T47D (cell line): ENCODE measurements at regions not wholly inside any gene's neighbourhood (a gene's known extent, or its start where the extent isn't known, plus 50 kb on each side); places are given as distances from the start of the nearest gene placed in this dataset.

Experiments
- DNase-seq, 2 experiments: peaks; one replicate each; pipeline versions ENCODE4 v3.0.0 to v3.0.0-alpha.2; 2011 to 2012; ENCODE audit warnings: low read depth in 1 of 2, low spot score in 1 of 2
- JUND ChIP-seq: IDR thresholded peaks from 2 replicates; pipeline ENCODE4 v1.6.1; 2012; ENCODE audit warnings: low read depth
- in situ Hi-C: cut with HindIII; loops from 2 replicates; pipeline ENCODE4 v1.10.0; 2016; ENCODE audit warnings: low sequenced_read_pairs, low pct_unique_long_range_greater_than_20kb

- in situ Hi-C loops = no loop called here
- no peak for TF ChIP-seq JUND
These were observed 179.2 kb downstream of the EMP1 start for GRCh38 chr12:13375583-13376345.

DNA sequence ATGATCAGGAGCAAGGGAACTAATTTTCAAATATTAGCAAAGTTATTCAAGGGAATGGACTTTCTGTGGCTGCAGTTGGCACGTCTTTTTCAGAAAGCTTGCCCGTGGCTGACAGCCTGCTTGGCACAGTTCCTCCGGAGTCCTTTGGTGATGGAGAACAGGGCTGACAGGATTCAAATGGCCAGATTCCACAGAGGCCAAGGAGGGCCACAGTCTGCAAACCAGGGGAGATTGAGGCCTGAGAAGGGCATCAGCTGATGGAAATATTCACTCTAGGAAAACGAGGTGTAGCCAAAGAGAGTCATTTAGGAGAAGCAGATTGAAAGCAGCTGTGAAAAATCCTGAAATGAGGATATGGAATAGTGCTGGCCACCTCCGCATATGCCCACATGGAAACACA, 178.3 kb downstream of the EMP1 start:
- DNase-seq = no peak
- no peak for TF ChIP-seq JUND
- in situ Hi-C loops = no loop called here

More at GRCh38 chr12:13375583-13376345, 179.2 kb downstream of the EMP1 start:
- no peak for DNase-seq

- DNase-seq = no peak
- in situ Hi-C loops = no loop called here
- TF ChIP-seq JUND = no peak
These were observed 177.3 kb downstream of the EMP1 start for GRCh38 chr12:13373803-13374202.

DNA sequence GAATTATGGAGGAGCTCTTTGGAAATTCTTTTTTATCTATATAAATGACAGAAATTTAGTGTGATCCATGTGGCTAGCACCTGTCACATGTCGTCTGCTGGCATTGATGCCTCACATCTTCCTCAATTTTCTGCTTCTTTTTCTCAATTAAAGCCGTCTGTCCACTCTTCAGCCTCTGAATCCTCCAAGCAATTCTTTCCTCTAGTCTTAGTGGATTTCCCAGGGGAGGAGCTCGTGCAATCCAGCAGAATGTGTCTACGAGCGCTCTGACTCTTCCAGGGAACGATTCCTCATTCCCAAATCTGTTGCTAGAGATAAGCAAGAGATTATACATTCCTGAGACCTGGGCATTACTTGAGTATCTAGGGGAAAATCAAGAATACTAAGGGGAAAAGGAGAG, 176.6 kb downstream of the EMP1 start:
- no peak for DNase-seq
- no peak for TF ChIP-seq JUND
- in situ Hi-C loops = no loop called here

DNA sequence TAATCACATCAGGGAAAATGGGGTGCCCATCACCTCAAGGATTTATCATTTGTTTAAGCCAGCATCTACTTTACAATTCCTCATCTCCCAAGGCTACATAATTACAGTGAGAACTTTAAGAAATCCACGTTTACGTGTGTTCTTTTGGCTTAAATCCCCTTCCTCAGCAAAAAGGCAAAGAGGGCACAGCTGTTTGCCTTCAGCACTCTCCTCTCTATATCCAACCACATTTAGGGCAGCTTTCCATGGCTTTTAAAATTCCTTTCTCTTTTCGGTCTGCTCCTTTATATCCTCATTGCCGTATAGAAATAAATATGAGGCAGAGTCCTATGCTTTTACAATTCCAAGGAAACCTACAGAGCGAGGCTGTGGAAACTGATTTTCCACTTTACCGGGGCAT, 175.9 kb downstream of the EMP1 start:
- DNase-seq = no peak
- no peak for TF ChIP-seq JUND
- in situ Hi-C loops = no loop called here

GRCh38 chr12:13371797-13372196, 175.3 kb downstream of the EMP1 start:
- in situ Hi-C loops = no loop called here
- TF ChIP-seq JUND = no peak

DNA sequence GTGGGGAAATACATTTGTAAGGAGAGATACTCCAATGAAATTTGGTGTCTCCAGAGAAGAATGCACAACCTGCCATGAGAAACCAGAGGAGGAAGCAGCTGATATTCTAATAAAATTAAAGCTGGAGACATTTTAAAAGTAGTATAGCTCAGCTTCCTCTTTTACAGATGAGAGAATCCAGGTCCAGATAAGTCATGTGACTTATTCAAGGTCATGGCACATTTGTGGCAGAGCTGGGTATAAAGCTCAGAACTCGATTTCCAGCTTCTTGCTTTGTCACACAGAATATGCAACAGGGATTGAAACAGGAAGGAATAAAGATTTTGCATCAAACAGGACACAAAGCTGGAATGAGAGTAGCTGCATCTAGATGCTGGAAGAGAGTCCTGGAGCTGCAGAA, 174.8 kb downstream of the EMP1 start:
- DNase-seq = no peak
- in situ Hi-C loops = no loop called here
- TF ChIP-seq JUND = no peak

More at GRCh38 chr12:13371797-13372196, 175.3 kb downstream of the EMP1 start:
- no peak for DNase-seq

DNA sequence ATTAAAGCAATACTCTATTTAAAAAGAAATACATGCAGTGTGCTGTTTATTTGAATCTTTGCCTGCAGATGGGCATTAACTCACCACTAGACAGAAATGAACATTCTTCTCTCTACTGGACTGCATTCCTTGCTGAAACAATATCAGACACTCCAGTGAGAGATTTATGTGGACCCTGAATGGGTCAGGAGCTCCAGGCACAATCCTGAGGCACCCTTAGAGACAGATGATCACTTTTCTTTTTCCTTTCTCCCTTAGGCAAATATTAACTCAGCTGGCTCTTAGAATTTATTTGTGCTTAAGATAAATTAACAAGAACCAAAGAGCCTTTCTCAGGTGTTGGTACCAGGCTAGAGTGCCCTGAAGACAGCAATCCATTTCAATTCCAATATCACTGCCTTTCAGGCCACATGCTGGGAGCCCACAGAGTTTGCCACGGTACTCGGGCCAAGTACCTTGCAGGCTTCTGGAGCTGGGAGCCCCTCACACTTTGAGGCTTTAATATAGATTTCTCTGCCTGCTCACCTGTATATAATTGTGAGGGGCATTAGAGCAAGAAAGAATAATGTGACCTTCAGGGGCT, 173.0 kb downstream of the EMP1 start:
- in situ Hi-C loops = no loop called here
- no peak for DNase-seq
- no peak for TF ChIP-seq JUND

DNA sequence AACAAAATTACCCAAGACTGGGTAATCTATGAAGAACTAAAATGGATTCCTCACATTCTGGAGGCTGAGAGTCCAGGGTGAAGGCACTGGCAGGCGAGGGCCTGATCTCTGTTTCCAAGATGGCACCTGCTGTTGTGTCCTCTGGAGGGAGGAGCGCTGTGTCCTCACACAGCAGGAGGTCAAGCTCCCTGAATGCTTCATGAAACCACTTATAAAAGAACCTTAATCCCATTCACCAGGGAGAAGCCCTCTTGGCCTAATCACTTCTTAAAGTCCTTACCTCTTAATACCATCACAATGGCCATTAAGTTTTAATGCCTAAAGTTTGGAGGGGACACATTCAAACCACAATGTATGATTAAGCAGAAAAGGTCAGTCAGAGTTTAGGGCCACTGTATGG, 172.4 kb downstream of the EMP1 start:
- TF ChIP-seq JUND = no peak
- in situ Hi-C loops = no loop called here
- DNase-seq = no peak

DNA sequence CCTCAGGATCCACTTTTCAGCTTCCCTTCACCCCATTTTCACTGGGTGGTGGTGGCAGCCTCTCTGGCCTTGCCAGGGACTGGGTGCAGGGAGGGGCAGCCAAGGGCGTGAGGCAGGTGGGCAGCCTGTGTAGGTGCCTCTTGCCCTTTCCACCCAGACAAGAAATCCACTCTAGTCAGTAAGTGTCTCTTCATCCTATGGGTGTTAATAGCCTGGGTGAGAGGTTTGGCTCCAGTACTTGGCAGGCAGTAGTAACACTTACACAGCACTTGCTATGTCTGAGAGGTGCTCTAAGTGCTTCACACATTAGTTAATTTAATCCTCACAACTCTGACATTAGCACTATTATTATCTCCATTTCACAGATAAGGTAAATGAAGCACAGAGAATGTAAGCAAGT, 171.9 kb downstream of the EMP1 start:
- in situ Hi-C loops = no loop called here
- TF ChIP-seq JUND = no peak

DNA sequence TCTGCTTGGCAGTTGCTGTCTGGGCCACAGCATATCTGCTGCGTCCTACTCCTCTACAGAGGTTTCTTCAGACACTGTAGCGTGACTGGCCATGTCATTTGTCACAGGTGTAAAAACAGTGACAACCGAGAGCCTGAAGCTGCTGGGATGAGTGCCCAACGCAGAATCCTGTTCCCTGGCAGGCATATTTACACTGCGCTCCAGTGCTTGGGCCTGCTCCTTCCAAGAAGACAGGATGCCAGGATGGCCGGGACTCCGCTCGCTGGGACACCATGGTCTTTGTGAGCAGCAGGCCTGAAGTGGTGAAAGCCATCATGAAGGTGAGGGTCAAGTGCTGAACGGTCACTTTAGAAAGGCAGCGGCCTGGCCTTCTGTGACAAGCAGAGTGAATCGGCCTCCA, 171.4 kb downstream of the EMP1 start:
- DNase-seq = no peak
- TF ChIP-seq JUND = no peak
- in situ Hi-C loops = no loop called here

More for the DNA sequence above, 171.9 kb downstream of the EMP1 start:
- DNase-seq = no peak

GRCh38 chr12:13365748-13366366, 169.3 kb downstream of the EMP1 start:
- in situ Hi-C loops = no loop called here
- no peak for DNase-seq
- TF ChIP-seq JUND = no peak

DNA sequence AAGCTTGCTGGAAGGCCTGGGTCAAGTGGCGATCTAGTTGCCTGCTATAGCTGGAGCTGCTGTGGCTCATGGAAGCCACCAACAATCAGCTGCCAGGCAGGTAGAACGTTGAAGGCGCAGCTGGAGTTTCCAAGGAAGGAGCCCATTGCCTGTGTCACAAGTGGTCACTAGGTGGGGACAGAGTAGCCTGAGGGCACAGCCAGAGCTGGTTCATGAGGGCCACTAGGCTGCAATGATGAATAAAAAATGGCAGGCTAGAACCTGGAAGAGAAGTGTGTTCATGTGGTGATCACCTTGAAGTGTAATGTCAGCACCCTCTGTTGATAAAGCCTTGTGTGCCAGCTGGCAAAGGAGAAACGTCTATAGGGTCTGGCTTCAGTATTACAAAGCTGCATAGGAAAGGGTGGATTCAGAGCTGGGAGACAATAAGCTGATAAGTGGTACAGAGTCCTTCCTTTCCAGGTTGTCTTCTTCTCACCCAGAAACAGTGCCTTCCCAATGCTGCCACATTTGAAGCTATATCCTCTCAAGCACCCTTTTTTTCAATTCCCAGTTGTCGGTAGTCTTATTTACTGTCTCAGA, 165.8 kb downstream of the EMP1 start:
- TF ChIP-seq JUND = no peak
- in situ Hi-C loops = no loop called here
- peak; percentile 6 to 69 for DNase-seq
